Psoas muscle (tissue), 7 donors: ENCODE measurements at regions not wholly inside any gene's neighbourhood (a gene's known extent, or its start where the extent isn't known, plus 50 kb on each side); places are given as distances from the start of the nearest gene placed in this dataset.

Experiments used
- ATAC-seq, 4 donors: fragments of 200-7000 bp; cut with Tn5 transposase; one replicate each; pipeline ENCODE4 v1.9.1; 2020; ENCODE audit warnings: moderate library complexity in 3 of 4, mild to moderate bottlenecking in 2 of 4
- DNase-seq, 2 donors: peaks; one replicate each; pipeline ENCODE4 v3.0.0-alpha.2; 2020
- H3K27ac ChIP-seq: fragments of 200-600 bp; one replicate; pipeline ENCODE4 v1.8.0; 2022
- H3K27me3 ChIP-seq, 3 donors: fragments of 200-600 bp in 1 of 3; one replicate each; pipeline versions ENCODE4 v1.6.1 to v1.8.0; 2013 to 2022; ENCODE audit warnings: low read length in 2 of 3, mild to moderate bottlenecking in 2 of 3, moderate library complexity in 1 of 3; ENCODE audit not compliant: insufficient read depth in 3 of 3
- H3K36me3 ChIP-seq, 2 donors: fragments of 200-600 bp in 1 of 2; one replicate each; pipeline versions ENCODE4 v1.6.1 to v1.8.0; 2013 to 2022; ENCODE audit warnings: low read depth in 1 of 2, mild to moderate bottlenecking in 1 of 2, moderate library complexity in 1 of 2; ENCODE audit not compliant: insufficient read depth in 1 of 2
- H3K4me1 ChIP-seq: fragments of 200-600 bp; one replicate; pipeline ENCODE4 v1.8.0; 2022
- H3K4me3 ChIP-seq: fragments of 200-600 bp; one replicate; pipeline ENCODE4 v1.8.0; 2022; ENCODE audit warnings: mild to moderate bottlenecking
- H3K9me3 ChIP-seq: fragments of 200-600 bp; one replicate; pipeline ENCODE4 v1.8.0; 2022
- WGBS, 3 donors: extraction: QIAGEN DNeasy Blood & Tissue Kit; methylation state at CpG; one replicate each; pipeline versions ENCODE4 v1.1.6 to v1.1.7; 2013; 5-methylcytosine and 5-hydroxymethylcytosine counted together
- intact Hi-C, 2 donors: fragments of 100-400 bp; cut with DNase I; formaldehyde crosslinking; loops; one replicate each; pipeline versions ENCODE4 v1.11.0 to v1.14.2; 2022
- TF ChIP-seq, protein P1 (sequence below): fragments of 200-600 bp; IDR thresholded peaks from one replicate; pipeline ENCODE4 v1.8.0; 2022; ENCODE audit warnings: antibody characterized with exemption
- donor health status: healthy with polysubstance abuse.
- donor health status: DM: no; HTN: no; CAD: no; lungs with moderate emphysema.
- donor health status: Bipolar disorder and iron deficiency.
- donor health status: healthy.
- donor health status: DM: yes; HTN: yes; CAD: no.
- donor health status: DM: no; HTN: no; CAD: no.
- donor health status: DM: yes; HTN: yes; CAD: no.

DNA sequence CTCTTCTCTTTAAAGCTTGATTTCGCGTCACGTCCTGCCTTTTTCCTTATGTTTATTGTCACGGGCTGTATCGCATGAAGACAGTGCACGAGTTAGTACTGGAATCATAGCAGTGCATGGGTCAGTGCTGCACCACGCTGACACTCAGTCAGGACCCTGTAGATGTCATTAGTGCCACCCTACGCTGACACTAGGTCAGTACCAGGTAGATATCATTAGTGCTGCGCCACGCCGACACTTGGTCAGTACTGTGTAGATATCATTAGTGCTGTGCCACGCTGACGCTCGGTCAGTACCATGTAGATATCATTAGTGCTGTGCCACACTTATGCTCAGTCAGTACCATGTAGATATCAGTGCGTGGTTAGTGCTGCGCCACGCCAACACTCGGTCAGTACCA is 106.2 kb upstream of the ZNF469 start:
- peak in 1 of 2 donors; percentile 12 for DNase-seq
- intact Hi-C loops = no loop called here
- Histone ChIP-seq H3K36me3 (no peaks in the 10 kb centered on the region), H3K27me3 (peaks cover 0 to 4% (median 3%) of the 10 kb centered on the region in 3 donors), H3K4me3 (no peak overlapping the region), H3K4me1 (no peaks in the 10 kb centered on the region), H3K9me3 (no peaks in the 10 kb centered on the region), H3K27ac (no peak overlapping the region)
- ATAC-seq = no peak
- 90 to 97% (median 92%) methylated on average over 18 of the region's 18 CpGs for WGBS, 3 donors
- TF ChIP-seq, protein P1, sequence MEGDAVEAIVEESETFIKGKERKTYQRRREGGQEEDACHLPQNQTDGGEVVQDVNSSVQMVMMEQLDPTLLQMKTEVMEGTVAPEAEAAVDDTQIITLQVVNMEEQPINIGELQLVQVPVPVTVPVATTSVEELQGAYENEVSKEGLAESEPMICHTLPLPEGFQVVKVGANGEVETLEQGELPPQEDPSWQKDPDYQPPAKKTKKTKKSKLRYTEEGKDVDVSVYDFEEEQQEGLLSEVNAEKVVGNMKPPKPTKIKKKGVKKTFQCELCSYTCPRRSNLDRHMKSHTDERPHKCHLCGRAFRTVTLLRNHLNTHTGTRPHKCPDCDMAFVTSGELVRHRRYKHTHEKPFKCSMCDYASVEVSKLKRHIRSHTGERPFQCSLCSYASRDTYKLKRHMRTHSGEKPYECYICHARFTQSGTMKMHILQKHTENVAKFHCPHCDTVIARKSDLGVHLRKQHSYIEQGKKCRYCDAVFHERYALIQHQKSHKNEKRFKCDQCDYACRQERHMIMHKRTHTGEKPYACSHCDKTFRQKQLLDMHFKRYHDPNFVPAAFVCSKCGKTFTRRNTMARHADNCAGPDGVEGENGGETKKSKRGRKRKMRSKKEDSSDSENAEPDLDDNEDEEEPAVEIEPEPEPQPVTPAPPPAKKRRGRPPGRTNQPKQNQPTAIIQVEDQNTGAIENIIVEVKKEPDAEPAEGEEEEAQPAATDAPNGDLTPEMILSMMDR = no peak

DNA sequence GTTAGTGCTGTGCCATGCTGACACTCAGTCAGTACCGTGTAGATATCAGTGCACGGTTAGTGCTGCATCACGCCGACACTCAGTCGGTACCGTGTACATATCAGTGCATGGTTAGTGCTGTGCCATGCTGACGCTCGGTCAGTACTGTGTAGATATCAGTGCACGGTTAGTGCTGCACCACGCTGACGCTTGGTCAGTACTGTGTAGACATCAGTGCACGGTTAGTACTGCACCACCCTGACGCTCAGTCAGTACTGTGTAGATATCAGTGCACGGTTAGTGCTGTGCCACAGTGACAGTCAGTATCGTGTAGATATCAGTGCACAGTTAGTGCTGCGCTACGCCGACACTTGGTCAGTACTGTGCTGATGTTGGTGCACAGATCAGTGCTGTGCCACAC is 102.8 kb upstream of the ZNF469 start:
- Histone ChIP-seq H3K27me3 (peaks cover 0 to 19% (median 3%) of the 10 kb centered on the region in 3 donors), H3K4me1 (no peaks in the 10 kb centered on the region), H3K27ac (no peak overlapping the region), H3K4me3 (no peak overlapping the region), H3K9me3 (no peaks in the 10 kb centered on the region), H3K36me3 (no peaks in the 10 kb centered on the region)
- intact Hi-C loops = no loop called here
- DNase-seq = peak in 1 of 2 donors; percentile 15
- no peak for ATAC-seq
- TF ChIP-seq, protein P1 = no peak
- 92 to 95% (median 93%) methylated on average over 18 of the region's 18 CpGs for WGBS, 3 donors

DNA sequence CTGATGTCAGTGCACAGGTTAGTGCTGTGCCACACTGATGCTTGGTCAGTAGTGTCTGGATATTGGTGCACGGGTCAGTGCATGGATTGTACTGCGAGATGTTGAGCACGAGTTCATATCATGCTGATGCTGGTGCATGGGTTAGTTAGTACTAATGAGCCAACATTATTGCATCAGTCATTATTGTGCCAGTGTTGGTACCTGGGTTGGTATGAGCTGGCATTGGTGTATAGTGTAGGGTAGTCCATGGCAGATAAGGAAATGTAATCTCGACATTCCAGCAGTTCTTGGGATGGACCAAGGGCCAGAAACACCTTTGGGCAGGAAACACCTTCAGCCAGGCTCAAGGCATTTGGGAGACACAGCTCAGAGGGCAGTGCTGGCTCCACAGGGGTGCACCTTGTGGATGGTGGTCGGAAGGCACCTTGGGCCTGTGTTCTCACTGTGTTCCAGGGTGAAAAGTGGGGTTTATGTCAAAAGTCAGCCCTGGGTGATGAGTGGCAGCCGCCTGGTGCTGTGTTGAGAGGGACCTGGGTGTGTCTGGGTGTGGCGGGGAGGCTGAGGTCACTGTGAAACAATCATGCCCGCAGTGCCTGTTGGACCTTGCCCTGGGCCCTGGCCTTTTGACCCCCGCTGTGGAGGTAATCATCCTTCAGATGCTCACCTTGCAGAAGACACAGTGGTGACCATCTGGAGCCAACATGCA is 100.7 kb upstream of the ZNF469 start:
- H3K4me3 ChIP-seq = no peak overlapping the region
- intact Hi-C loops = no loop called here
- ATAC-seq = no peak
- peaks cover 5% of the 10 kb centered on the region for H3K9me3 ChIP-seq
- WGBS, 3 donors = 77 to 83% (median 79%) methylated on average over 9 of the region's 9 CpGs
- peaks cover 0 to 29% (median 3%) of the 10 kb centered on the region in 3 donors for H3K27me3 ChIP-seq
- H3K36me3 ChIP-seq = no peaks in the 10 kb centered on the region
- H3K4me1 ChIP-seq = no peaks in the 10 kb centered on the region
- H3K27ac ChIP-seq = no peak overlapping the region
- DNase-seq = peak in 1 of 2 donors; percentile 24
- TF ChIP-seq, protein P1 = no peak

DNA sequence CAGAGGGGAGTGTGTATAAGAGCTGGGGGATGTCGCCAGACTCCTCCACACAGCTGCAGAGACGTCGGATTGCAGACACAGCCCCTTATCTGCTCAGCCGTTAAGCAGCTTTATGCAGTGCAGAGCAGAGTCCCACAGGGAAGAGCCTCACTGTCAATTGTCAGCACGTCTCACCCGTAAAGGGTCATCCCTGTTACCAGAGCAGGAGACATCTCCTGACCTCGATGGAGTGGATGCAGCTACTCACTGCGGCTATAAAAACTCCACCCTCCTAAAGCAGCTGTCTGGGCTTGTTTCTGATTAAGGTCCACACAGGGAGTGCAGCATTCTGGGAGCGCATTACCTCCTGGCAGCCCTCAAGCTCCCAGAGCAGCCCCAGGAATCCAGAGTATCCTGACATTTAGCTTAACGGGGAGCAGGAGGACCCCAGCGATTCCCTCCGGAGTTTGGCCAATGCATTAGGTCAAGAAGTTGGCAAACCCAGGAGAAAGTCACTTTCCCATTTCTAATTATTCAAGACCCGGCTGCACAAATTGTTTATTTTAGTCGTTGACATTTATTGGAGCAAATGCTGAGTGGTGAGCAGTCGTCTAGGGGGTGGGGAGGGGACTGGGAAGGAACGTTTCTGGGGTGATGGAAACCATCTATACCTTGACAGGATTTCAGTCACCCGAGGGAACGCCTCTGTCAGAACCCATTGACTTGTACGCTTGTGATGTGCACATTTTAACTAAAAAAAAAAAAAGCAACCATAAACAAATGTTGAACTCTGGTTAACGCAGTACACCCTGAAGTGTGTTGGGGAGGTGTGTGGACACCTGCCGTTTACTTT is 100.0 kb upstream of the ZNF469 start:
- DNase-seq (peak in 1 of 2 donors; percentile 3), ATAC-seq (no peak)
- WGBS, 3 donors = 33 to 35% (median 35%) methylated on average over 21 of the region's 21 CpGs
- Histone ChIP-seq H3K36me3 (no peaks in the 10 kb centered on the region), H3K27me3 (peaks cover 0 to 29% (median 3%) of the 10 kb centered on the region in 3 donors), H3K27ac (no peak overlapping the region), H3K4me3 (no peak overlapping the region), H3K4me1 (no peaks in the 10 kb centered on the region), H3K9me3 (peaks cover 11% of the 10 kb centered on the region)
- TF ChIP-seq, protein P1 = no peak
- intact Hi-C loops = no loop called here
